HEK293 (cell line): ENCODE measurements at regions not wholly inside any gene's neighbourhood (a gene's known extent, or its start where the extent isn't known, plus 50 kb on each side); places are given as distances from the start of the nearest gene placed in this dataset.

ENCODE experiments used
- CTCF ChIA-PET: fragments of 350-600 bp; formaldehyde crosslinking; extraction: SDS; loops from one replicate; lab custom pipeline; 2021; ENCODE audit warnings: antibody characterized with exemption; lab: Yijun Ruan, JAX
- POLR2A ChIA-PET: fragments of 300-600 bp; formaldehyde crosslinking; extraction: SDS; loops from one replicate; lab custom pipeline; 2020; ENCODE audit warnings: antibody characterized with exemption, inconsistent platforms; lab: Yijun Ruan, JAX
- H3K27ac ChIP-seq: fragments of 200-500 bp; sonication (Bioruptor generic); 2 replicates; pipeline ENCODE4 v1.5.1; 2014; ENCODE audit warnings: low read depth, low read length, control low read depth, inconsistent platforms; ENCODE audit errors: extremely low read depth
- H3K36me3 ChIP-seq, 2 experiments: fragments of 200-500 bp in 1 of 2; sonication (Bioruptor generic) in 1 of 2; 1 replicate in 1 of 2; 2 replicates in 1 of 2; pipeline ENCODE4 v1.5.1; 2014 to 2017; ENCODE audit warnings: inconsistent platforms in 2 of 2, low read length in 2 of 2; ENCODE audit not compliant: control insufficient read depth in 2 of 2, insufficient read depth in 1 of 2
- H3K4me1 ChIP-seq: fragments of 200-500 bp; sonication (Bioruptor generic); 2 replicates; pipeline ENCODE4 v1.5.1; 2014; ENCODE audit warnings: mild to moderate bottlenecking, low read length, inconsistent platforms; ENCODE audit not compliant: control insufficient read depth, insufficient read depth
- H3K4me3 ChIP-seq: 2 replicates; pipeline ENCODE4 v1.5.1; 2011; ENCODE audit warnings: low read depth, mild to moderate bottlenecking, control low read depth, low read length, moderate library complexity
- H3K9me3 ChIP-seq: fragments of 200-500 bp; sonication (Bioruptor generic); 2 replicates; pipeline ENCODE4 v1.5.1; 2014; ENCODE audit warnings: low read depth, low read length, inconsistent platforms; ENCODE audit not compliant: control insufficient read depth, insufficient read depth
- FEZF1 ChIP-seq: fragments of 450-650 bp; formaldehyde crosslinking; IDR thresholded peaks from 2 replicates; pipeline ENCODE4 v1.5.1; 2016; ENCODE audit warnings: missing biosample characterization, missing genetic modification characterization
- HIC1 ChIP-seq: fragments of 450-650 bp; formaldehyde crosslinking; IDR thresholded peaks from 2 replicates; pipeline ENCODE4 v1.5.1; 2016; ENCODE audit warnings: missing biosample characterization, missing genetic modification characterization
- HOXA7 ChIP-seq: sonication (generic); formaldehyde crosslinking; IDR thresholded peaks from 2 replicates; pipeline ENCODE4 v1.8.1; 2022; ENCODE audit warnings: missing genetic modification reagents, borderline replicate concordance
- MYNN ChIP-seq: fragments of 450-650 bp; formaldehyde crosslinking; IDR thresholded peaks from 2 replicates; pipeline ENCODE4 v1.5.1; 2016; ENCODE audit warnings: missing biosample characterization, missing genetic modification characterization, borderline replicate concordance
- PRDM1 ChIP-seq: fragments of 450-650 bp; formaldehyde crosslinking; IDR thresholded peaks from 2 replicates; pipeline ENCODE4; 2016; ENCODE audit warnings: missing biosample characterization, missing genetic modification characterization
- SALL2 ChIP-seq: fragments of 450-650 bp; formaldehyde crosslinking; IDR thresholded peaks from 2 replicates; pipeline ENCODE4 v1.5.0; 2017; ENCODE audit warnings: missing biosample characterization, mild to moderate bottlenecking, missing genetic modification characterization, borderline replicate concordance
- TCF7L2 ChIP-seq: IDR thresholded peaks from 2 replicates; pipeline ENCODE4 v1.6.1; 2011; ENCODE audit warnings: low read depth, mild to moderate bottlenecking, inconsistent platforms, low read length, moderate library complexity, borderline replicate concordance
- ZFP69B ChIP-seq: fragments of 450-650 bp; formaldehyde crosslinking; IDR thresholded peaks from 2 replicates; pipeline ENCODE4 v1.5.1; 2016; ENCODE audit warnings: missing biosample characterization, missing genetic modification characterization
- ZNF133 ChIP-seq: fragments of 450-650 bp; formaldehyde crosslinking; IDR thresholded peaks from 2 replicates; pipeline ENCODE4 v1.5.1; 2016; ENCODE audit warnings: missing biosample characterization, missing genetic modification characterization
- ZNF2 ChIP-seq: fragments of 450-650 bp; formaldehyde crosslinking; IDR thresholded peaks from 2 replicates; pipeline ENCODE4 v1.5.1; 2016; ENCODE audit warnings: missing biosample characterization, missing genetic modification characterization
- ZNF350 ChIP-seq: fragments of 450-650 bp; formaldehyde crosslinking; IDR thresholded peaks from 2 replicates; pipeline ENCODE4 v1.5.0; 2017; ENCODE audit warnings: missing biosample characterization, mild to moderate bottlenecking, missing genetic modification characterization
- ZNF391 ChIP-seq: fragments of 450-650 bp; formaldehyde crosslinking; IDR thresholded peaks from 2 replicates; pipeline ENCODE4 v1.5.1; 2016; ENCODE audit warnings: low read depth, missing biosample characterization, missing genetic modification characterization, borderline replicate concordance
- ZNF48 ChIP-seq: fragments of 450-650 bp; formaldehyde crosslinking; IDR thresholded peaks from 2 replicates; pipeline ENCODE4 v1.5.1; 2016; ENCODE audit warnings: missing biosample characterization, missing genetic modification characterization
- ZNF513 ChIP-seq: fragments of 450-650 bp; IDR thresholded peaks from 2 replicates; pipeline ENCODE4 v1.5.1; 2018; ENCODE audit warnings: missing biosample characterization, missing genetic modification characterization
- ZNF518A ChIP-seq: fragments of 450-650 bp; formaldehyde crosslinking; conservative IDR thresholded peaks from 2 replicates; pipeline ENCODE4 v1.5.1; 2016; ENCODE audit warnings: low read depth, missing biosample characterization, missing genetic modification characterization
- ZNF561 ChIP-seq: fragments of 450-650 bp; IDR thresholded peaks from 2 replicates; pipeline ENCODE4 v1.5.1; 2018; ENCODE audit warnings: missing biosample characterization, missing genetic modification characterization, borderline replicate concordance
- ZNF626 ChIP-seq: fragments of 450-650 bp; sonication (Bioruptor Pico); formaldehyde crosslinking; IDR thresholded peaks from 2 replicates; pipeline ENCODE4 v1.5.1; 2018; ENCODE audit warnings: missing biosample characterization, missing genetic modification characterization, inconsistent platforms
- ZNF777 ChIP-seq: fragments of 450-650 bp; formaldehyde crosslinking; IDR thresholded peaks from 2 replicates; pipeline ENCODE4 v1.5.1; 2017; ENCODE audit warnings: missing biosample characterization, missing genetic modification characterization, borderline replicate concordance
- TF ChIP-seq, protein P1 (sequence below): fragments of 450-650 bp; formaldehyde crosslinking; conservative IDR thresholded peaks from 2 replicates; pipeline ENCODE4 v1.5.1; 2016; ENCODE audit warnings: low read depth, missing biosample characterization, missing genetic modification characterization
- TF ChIP-seq, protein P2 (sequence below): fragments of 450-650 bp; formaldehyde crosslinking; IDR thresholded peaks from 2 replicates; pipeline ENCODE4 v1.5.1; 2016; ENCODE audit warnings: missing biosample characterization, missing genetic modification characterization, low read depth
- TF ChIP-seq, protein P3 (sequence below): fragments of 450-650 bp; formaldehyde crosslinking; IDR thresholded peaks from 2 replicates; pipeline ENCODE4 v1.5.1; 2016; ENCODE audit warnings: missing biosample characterization, missing genetic modification characterization

- TF ChIP-seq, protein P1, sequence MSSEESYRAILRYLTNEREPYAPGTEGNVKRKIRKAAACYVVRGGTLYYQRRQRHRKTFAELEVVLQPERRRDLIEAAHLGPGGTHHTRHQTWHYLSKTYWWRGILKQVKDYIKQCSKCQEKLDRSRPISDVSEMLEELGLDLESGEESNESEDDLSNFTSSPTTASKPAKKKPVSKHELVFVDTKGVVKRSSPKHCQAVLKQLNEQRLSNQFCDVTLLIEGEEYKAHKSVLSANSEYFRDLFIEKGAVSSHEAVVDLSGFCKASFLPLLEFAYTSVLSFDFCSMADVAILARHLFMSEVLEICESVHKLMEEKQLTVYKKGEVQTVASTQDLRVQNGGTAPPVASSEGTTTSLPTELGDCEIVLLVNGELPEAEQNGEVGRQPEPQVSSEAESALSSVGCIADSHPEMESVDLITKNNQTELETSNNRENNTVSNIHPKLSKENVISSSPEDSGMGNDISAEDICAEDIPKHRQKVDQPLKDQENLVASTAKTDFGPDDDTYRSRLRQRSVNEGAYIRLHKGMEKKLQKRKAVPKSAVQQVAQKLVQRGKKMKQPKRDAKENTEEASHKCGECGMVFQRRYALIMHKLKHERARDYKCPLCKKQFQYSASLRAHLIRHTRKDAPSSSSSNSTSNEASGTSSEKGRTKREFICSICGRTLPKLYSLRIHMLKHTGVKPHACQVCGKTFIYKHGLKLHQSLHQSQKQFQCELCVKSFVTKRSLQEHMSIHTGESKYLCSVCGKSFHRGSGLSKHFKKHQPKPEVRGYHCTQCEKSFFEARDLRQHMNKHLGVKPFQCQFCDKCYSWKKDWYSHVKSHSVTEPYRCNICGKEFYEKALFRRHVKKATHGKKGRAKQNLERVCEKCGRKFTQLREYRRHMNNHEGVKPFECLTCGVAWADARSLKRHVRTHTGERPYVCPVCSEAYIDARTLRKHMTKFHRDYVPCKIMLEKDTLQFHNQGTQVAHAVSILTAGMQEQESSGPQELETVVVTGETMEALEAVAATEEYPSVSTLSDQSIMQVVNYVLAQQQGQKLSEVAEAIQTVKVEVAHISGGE: no peak
- TF ChIP-seq SALL2 (tag by site-specific recombination): no peak
- TF ChIP-seq ZFP69B (tag by site-specific recombination): no peak
- TF ChIP-seq ZNF2 (tag by site-specific recombination): no peak
- TF ChIP-seq, protein P2, sequence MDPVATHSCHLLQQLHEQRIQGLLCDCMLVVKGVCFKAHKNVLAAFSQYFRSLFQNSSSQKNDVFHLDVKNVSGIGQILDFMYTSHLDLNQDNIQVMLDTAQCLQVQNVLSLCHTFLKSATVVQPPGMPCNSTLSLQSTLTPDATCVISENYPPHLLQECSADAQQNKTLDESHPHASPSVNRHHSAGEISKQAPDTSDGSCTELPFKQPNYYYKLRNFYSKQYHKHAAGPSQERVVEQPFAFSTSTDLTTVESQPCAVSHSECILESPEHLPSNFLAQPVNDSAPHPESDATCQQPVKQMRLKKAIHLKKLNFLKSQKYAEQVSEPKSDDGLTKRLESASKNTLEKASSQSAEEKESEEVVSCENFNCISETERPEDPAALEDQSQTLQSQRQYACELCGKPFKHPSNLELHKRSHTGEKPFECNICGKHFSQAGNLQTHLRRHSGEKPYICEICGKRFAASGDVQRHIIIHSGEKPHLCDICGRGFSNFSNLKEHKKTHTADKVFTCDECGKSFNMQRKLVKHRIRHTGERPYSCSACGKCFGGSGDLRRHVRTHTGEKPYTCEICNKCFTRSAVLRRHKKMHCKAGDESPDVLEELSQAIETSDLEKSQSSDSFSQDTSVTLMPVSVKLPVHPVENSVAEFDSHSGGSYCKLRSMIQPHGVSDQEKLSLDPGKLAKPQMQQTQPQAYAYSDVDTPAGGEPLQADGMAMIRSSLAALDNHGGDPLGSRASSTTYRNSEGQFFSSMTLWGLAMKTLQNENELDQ (tag by site-specific recombination): no peak
- TF ChIP-seq HIC1 (tag by site-specific recombination): no peak
- no peak for TF ChIP-seq ZNF391
- TF ChIP-seq ZNF48: no peak
- TF ChIP-seq MYNN: no peak
- no peak for TF ChIP-seq ZNF350
- no peak for TF ChIP-seq ZNF626 (tag by site-specific recombination)
- TF ChIP-seq ZNF561: no peak
Measured at GRCh38 chr13:31455581-31455980, 255.8 kb downstream of the B3GLCT start.

GRCh38 chr13:31456056-31456455 is 256.3 kb downstream of the B3GLCT start:
- H3K27ac ChIP-seq: no peak overlapping the region
- H3K4me3 ChIP-seq: no peak overlapping the region
- ChIA-PET CTCF (no interaction called here), POLR2A (no interaction called here)
- no peaks in the 10 kb centered on the region for H3K36me3 ChIP-seq
- no peaks in the 10 kb centered on the region for H3K4me1 ChIP-seq
- H3K9me3 ChIP-seq: no peaks in the 10 kb centered on the region
- TF ChIP-seq PRDM1 (tag by site-specific recombination): no peak
- TF ChIP-seq TCF7L2: no peak
- no peak for TF ChIP-seq ZNF777 (tag by site-specific recombination)
- TF ChIP-seq, protein P3, sequence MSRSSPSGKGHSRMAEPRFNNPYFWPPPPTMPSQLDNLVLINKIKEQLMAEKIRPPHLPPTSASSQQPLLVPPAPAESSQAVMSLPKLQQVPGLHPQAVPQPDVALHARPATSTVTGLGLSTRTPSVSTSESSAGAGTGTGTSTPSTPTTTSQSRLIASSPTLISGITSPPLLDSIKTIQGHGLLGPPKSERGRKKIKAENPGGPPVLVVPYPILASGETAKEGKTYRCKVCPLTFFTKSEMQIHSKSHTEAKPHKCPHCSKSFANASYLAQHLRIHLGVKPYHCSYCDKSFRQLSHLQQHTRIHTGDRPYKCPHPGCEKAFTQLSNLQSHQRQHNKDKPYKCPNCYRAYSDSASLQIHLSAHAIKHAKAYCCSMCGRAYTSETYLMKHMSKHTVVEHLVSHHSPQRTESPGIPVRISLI (tag by site-specific recombination): no peak
- no peak for TF ChIP-seq ZNF513
- no peak for TF ChIP-seq HOXA7
- no peak for TF ChIP-seq ZNF133
- TF ChIP-seq FEZF1 (tag by site-specific recombination): no peak
- no peak for TF ChIP-seq ZNF518A

More at GRCh38 chr13:31455581-31455980, 255.8 kb downstream of the B3GLCT start:
- Histone ChIP-seq H3K4me3 (no peak overlapping the region), H3K9me3 (no peaks in the 10 kb centered on the region), H3K4me1 (no peaks in the 10 kb centered on the region), H3K27ac (no peak overlapping the region), H3K36me3 (no peaks in the 10 kb centered on the region)
- ChIA-PET CTCF (no interaction called here), POLR2A (no interaction called here)
